Epidermal melanocyte (primary cell): ENCODE measurements at regions not wholly inside any gene's neighbourhood (a gene's known extent, or its start where the extent isn't known, plus 50 kb on each side); places are given as distances from the start of the nearest gene placed in this dataset.
"Not testable (repeated sequence)": the region's sequence is repeated elsewhere in the genome, so short reads cannot be mapped to it uniquely, and the experiment has no call there.

ENCODE experiments used
- DNase-seq: peaks from one replicate; pipeline ENCODE4 v3.0.0; 2011; ENCODE audit warnings: low spot score; ENCODE audit not compliant: insufficient read length

DNA sequence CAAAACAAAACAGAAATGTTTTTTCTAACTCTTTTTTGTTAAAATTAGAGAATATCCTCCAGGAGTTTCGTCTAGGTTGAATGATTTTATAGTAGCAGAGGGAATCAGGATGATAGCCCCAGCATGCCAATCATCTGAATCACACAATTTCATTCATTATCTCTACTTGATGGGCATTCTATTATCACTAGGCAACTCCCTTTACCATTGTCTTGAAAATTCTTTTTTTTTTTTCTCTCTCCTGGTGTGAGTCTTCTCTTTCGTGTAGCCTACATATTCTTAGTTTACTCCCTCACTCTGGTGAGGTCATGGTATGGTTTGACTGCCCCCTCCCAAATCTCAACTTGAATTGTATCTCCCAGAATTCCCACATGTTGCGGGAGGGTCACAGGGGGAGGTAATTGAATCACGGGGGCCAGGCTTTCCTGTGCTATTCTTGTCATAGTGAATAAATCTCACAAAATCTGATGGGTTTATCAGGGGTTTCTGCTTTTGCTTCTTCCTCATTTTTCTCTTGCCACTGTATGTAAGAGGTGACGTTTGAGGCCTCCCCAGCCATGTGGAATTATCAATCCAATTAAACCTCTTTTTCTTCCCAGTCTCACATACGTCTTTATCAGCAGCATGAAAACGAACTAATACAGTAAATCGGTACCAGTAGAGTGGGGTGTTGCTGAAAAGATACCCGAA, 105.0 kb downstream of the OTUD1 start:
- DNase-seq, result no peak

DNA sequence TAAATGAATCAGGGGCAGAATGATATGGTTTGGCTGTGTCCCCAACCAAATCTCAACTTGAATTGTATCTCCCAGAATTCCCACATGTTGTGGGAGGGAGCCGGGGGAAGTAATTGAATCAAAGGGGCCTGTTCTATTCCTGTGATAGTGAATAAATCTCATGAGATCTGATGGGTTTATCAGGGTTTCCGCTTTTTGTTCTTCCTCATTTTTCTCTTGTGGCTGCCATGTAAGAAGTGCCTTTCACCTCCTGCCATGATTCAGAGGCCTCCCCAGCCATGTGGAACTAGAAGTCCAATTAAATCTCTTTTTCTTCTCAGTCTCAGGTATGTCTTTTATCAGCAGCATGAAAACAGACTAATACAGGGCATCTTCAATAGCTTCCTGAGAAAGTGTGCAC, 107.0 kb downstream of the OTUD1 start:
- not testable (repeated sequence) for DNase-seq

DNA sequence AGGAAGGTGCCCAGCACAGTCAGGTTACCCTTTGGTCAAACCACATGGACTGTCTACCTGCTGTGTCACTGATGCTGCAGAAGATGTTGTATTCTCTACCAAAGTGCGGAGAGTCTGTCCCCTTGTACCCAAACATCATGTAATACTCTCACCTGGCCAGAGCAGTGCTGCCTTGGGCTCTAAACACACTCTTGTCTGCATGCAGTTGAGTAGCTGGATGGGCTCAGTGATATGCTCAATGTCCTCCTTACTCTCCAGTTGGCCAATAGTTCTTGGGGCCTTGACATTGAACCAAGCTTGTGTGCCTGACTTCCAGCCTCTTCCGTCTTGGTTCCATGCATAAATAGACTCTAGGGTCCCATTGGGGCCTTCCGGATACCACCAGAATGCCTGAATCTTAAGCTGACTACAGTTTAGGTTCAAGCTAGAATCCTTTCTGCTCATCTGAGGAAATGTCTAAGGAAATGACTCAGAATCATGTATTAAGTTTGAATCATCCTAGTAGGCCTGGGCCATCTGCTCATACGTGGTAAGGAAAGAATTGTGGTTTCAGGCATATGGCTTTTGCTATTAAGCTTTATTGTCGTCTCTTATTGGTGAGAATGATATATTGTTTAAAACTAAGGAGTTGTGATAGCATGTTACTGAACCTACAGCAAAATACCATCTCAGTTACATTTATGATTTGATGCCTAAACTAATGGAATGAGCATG, 118.0 kb downstream of the OTUD1 start:
- no peak for DNase-seq

DNA sequence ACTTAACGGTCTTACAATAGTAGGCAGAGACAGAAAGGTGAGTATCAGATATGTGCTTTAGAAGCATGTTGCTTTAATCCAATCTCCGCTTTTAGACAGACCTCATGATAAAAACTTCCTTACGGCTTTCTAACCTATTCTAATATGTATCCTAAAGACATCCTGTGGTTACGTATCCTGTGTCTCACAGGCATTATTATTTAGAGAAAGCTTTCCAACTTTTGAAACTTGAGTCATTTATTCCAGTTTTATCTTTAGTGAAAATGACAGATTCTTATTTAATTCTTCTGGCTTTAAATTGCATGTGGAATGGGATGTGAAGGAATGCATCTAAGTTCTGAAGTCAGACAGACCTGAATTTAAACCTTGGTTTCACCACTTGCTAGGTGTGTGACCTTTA, 118.9 kb downstream of the OTUD1 start:
- DNase-seq, result no peak

DNA sequence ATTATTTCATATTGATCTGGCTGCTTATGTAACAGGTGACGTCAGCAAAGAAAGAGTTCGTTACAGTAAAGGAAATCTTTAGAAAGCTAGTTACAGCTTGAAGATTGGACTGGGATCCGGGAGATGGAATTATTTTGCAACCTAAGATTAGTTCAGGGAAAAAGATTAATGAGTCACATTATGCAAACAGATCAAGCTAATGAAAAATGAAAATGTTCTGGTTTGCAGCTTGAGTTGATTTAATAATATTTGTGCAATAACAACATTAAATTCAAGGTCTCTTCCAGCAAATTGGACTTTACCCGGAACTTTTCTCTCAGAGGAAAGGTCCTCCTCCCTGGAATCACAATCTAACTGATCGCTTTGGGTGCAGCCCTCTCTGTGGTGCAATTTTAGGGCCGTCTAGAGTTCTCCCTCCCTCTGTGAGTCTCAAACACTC, 119.5 kb downstream of the OTUD1 start:
- DNase-seq, result no peak

DNA sequence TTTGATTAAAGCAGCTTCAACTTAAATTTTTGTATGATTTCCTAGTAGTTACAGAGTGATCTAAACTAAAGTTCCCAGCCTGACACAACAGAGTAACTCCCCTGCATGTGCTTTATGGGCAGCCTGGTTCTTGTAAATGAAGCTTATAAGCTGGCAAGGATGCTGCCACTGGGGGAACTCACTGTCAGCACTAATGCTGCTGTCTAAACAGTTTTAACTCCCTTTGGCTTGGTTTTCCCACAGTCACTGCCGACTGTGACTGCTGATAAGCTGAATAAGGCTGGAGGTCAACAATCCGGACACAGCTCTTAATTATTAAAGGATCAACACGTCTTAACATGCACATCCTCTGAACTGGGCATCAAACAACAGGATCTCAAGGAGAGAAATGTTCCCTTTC, 130.1 kb downstream of the OTUD1 start:
- DNase-seq, result no peak

DNA sequence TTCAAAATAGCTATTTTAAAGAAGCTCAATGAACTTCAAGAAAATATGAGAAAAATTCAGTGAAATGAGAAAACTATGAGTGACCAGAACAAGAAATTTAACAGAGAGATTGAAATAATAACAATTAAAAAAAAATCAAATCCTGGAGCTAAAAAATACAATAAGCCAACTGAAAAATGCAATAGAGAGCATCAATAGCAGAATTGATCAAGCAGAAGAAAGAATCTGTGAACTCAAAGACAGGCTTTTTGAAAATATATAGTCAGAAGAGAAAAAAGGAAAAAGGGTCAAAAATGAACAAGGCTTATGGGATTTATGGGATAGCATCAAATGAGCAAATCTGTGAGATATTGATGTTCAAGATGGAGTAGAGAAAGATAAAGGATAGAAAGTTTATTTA, 133.0 kb downstream of the OTUD1 start:
- no peak for DNase-seq

DNA sequence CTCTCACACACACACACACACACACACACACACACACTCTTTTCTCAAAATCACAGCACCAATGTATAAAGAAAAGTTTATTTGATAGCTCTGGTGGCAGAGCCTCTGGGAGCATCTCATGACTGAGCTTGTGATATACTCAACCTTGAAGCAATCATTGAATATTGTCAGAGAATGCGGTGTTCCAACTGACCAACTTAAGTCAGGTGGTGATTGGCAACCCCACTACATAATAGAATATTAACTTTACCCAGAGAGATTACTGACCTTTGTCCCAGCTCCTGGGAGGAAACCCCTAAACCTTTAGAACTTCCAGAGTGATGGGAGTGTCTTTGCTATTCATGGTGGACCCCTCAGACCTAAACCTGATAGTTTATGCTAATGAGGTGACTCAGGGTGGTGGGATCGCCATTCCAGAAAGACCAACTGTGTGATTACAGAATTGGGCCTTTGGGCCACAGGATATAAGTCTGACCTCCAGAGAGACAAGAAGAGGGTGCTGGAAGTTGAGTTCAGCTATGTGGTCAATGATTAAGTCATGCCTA, 143.1 kb downstream of the OTUD1 start:
- DNase-seq, result no peak

DNA sequence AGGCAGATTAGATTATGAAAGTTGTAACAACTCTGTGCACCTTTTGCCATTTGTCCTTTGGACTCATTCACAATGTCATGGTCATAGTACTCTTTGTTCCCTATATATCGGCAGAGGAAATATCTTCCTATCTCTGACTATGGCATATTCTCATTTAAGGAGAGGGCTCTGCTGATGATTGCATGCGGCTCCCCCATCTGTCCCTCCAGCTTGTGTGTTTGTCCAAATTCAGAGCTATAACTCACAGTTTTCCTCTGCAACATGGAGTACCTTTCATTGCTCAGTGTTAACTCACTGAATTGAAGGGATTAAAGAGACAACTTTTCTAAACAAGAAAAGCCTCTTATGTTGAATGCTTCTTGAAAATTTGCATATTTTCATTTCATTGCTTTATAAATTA, 145.5 kb downstream of the OTUD1 start:
- no peak for DNase-seq

DNA sequence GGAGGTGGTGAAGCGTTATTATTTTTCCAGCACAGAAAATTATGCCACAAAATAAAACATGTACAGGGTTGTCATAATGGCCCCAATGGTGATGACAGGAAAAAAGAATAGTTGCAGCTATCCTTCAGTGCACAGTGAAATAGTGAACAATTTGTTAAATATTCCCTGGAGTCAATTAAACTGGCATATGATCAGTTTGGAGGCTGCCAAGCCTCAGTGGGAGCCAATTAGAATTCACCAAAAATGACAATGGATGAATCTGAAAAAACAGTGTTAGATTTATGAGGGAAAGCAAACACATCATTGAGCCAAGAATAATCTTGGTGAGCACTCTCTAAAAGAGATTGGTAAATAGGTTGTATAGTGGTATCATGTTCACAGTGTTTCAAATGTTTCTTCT, 146.3 kb downstream of the OTUD1 start:
- DNase-seq, result no peak

DNA sequence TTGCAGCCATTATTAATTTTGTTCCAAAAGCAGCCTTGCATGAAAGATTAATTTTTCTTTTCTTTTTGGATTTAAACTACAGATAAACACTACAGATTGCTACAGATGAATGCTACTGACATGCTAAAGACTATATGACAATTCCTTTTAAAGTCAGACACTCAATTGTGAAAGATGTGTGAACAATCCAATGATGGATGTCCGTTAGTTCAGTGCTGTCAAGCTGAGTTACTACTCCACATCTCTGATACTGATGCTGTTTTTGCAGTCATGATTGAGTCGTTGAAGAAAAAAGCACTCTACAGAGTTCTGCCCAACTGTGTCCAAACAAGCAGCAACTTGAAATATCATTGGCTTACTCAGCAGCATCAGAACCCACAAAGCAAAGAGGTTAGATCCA, 146.8 kb downstream of the OTUD1 start:
- no peak for DNase-seq

DNA sequence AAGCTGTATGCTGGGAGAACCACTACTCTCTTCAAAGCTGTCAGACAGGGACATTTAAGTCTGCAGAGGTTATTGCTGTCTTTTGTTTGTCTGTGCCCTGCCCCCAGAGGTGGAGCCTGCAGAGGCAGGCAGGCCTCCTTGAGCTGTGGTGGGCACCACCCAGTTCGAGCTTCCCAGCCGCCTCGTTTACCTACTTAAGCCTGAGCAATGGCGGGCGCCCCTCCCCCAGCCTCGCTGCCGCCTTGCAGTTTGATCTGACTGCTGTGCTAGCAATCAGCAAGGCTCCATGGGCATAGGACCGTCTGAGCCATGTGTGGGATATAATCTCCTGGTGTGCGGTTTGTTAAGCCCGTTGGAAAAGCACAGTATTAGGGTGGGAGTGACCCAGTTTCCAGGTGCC, 156.4 kb downstream of the OTUD1 start:
- not testable (repeated sequence) for DNase-seq

DNA sequence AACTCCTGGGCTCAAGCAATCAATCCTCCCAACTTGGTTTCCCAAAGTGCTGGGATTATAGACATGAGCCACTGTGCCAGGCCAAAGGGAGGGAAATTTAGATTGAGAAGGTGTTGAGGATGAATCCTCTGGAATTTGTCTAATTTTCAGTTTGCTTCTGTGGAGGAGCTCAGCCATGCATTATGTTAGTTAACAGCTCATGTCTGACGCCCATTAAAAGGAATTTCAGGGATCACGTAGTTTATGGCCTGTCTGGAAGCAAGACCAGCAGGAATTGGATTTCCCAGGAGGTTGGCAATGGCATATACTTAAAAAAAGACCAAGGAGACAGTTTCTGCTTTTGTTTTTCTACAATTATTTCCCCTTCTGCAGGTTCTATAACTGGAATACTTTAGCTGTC, 165.7 kb downstream of the OTUD1 start:
- DNase-seq, result no peak

DNA sequence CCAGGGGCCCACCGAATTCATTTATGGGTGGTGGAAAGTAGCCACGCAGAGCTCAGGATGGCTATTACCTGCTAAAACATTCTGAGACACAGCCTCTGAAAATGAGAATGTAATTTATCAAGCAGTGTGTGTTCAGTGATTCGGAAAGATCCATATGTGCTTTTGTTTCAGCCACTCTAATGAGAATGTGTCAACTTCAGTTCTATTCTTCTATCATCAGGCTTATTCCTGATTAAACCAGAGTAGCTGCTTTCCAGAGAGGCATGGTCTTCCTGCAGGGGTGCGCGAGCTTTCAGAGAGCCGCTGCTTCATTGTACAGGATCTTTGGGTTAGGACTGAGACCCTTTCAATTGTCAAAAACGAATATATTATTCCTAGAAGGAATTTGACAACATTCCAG, 167.6 kb downstream of the OTUD1 start:
- DNase-seq, result no peak

DNA sequence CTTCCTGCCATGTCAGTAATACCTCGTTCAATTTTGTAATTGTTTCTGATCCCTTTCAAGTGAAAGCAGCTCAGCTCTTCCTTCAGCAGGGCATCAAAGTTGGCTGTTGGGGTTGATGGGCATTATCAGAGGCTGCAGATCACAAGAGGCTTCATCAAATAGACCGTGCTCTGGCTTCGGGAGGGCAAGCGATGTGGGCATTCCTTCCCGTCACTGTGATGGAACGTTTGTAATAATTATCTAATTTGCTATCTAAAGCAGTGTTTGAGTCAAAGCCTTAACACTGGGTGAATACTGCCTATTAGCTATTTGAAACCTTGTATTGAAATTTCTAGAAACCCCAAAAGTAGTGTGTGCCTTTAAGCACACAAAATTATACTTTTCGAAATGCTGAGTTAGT, 170.1 kb downstream of the OTUD1 start:
- no peak for DNase-seq

DNA sequence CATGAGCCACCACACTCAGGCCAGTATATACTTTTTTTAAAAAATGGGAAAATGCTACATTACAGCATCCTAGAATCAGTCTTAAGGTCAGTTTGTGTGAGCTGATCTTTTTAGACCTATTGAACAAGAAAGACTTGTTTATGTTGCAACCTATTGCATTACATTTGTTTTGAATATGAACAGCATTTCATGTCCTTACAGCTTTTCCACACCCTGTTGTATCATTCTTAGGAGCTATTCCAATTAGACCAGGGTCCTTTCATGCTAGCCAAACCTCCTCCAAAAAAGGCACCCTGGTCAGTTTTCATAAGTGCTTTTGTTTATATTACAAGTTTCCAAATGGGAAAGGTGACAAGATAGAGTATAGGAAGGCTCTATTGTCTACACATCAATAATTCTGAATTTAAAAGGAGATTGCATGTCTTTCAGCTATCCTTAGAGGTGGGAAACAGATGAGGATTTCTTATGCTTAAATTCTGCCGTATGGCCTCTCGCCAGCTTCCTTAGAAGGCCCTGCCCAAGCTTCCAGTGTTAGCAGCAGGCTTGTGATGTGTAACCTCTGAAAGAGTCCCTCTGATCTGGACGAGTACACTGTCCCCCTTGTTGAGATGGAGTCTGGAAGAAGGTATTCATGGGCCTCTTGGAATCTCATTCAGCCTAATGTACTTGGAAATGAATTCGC, 171.9 kb downstream of the OTUD1 start:
- no peak for DNase-seq

DNA sequence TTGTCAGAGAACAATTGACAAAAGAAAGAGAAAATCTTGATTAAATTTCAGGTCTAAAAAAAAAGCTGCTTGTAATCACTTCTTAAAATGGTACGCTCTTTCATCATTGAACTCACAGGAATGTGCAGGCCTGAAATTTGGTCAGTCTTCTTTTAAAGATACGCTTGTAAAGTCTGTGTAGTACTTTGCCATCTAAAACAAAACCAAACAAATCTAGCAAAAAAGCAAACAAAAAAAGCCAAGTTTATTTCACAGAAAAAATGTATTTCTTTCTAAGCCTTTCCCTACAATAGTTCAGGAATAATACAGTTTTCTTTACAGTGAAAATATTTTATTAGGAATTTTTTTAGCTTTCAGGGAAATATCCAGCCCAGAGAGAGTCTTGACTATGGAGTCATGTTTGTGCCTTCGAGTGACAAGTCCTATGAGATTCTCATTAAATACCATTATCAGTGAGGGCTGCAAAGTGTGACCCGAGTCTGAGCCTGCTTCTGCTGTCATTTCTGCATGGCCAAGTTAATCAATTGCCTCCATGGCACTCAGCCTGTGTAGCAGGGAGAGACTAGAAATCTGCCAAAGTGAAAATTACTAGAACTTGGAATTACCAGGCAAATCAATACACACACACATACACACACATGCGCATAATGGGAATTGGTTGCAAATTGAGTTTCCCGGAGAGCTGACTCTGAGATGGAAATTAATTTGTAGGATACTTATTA, 172.6 kb downstream of the OTUD1 start:
- DNase-seq, result no peak

DNA sequence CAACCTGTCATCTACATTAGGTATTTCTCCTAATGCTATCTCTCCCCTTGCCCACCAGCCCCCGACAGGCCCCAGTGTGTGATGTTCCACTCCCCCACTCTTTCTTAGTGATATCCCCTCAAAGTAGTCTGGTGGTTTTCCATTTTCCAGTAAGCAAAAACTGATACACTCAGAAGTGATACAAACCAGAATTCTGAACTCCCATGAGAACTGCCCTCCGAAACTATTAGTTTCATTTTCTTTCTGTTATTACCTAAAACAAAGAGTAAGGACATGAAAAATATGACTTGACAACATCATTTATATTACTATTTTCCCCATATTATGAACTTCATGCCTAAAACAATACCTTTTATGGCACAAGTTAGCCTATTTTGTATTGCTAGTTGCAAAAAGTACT, 175.0 kb downstream of the OTUD1 start:
- no peak for DNase-seq

DNA sequence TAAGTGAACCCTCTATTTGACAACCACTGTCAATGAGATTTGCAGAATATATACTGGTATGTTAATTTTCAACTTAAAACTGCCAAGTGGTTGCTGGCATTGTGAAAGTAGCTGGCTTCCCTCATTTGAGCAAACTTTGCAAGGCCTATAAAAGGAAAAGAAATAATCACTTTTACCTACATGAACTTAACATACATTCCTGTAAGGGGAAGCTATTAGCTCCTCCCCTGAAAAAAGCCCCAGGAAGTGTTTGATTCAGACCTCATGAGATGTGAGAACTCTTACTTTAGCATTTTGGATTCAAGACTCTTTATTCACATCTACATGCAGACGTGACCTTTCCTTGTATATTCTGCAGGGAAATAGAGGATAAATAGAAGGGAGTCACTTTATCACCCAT, 175.6 kb downstream of the OTUD1 start:
- no peak for DNase-seq

DNA sequence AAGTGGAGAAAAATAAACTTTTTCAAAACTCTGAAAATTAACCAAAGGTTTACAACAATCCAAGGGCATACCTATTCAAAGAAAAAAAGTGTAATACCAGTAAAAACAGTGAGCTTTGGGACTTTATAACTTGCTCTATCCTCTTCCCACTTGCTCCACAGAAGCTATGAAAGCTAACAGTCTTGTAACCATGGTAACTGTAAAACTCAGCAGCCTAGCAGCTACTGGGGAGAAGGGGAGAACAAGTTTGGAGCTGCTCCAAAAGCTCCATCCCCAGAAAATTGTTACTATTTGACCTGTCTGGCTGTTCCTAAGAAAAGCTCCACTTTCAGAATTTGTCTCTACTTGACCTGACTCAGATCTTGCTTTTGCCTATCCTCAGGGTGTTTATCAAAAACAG, 191.5 kb downstream of the OTUD1 start:
- DNase-seq, result no peak

DNA sequence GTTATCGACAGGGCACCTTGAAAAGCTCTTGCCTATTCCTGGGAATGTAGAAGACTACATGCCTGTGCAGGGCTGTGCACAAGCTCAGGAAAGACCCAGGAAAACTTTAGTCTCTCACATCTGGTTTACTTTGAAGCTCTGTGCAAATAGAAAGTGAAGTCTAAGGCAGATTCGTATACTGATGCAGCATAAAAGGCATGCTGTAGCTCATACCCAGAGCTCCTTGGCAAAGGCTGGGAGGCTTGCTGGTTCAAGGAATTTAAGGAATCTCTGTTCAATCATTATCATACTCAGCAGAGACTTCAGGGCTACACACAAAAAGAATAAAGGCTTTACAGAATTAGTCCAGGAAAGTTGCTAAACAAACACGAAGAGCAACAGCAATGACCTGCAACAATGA, 192.0 kb downstream of the OTUD1 start:
- DNase-seq, result no peak
